ENCODE measurements at regions not wholly inside any gene's neighbourhood (a gene's known extent, or its start where the extent isn't known, plus 50 kb on each side); places are given as distances from the start of the nearest gene placed in this dataset.

DNA sequence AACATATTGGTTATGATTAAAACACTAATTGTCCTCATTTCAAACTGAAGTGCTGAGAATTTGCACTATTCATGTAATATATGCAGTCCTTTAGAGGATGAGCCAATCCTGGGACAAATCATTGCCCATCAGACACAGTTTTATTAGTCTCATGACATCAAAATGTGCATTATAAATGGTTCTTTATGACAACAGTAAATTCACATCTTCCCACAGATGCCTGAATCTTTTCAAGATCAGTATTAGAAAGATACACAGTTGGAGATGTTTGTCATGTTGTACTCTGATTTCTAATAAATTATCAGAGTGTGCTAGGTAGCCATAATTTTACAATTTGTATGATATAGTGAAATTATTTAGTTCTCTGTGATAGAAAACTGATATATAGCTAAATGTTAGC is 813.5 kb downstream of the FAM181B start:
- no peak for DNase-seq (ENCODE audit: low spot score in 2 of 2)
- Histone ChIP-seq H3K4me1 (no peaks in the 10 kb centered on the region), H3K9me3 (no peaks in the 10 kb centered on the region), H3K36me3 (replicated peaks) (no peaks in the 10 kb centered on the region), H3K4me3 (no peak overlapping the region), H3K27me3 (ENCODE audit: low read depth) (no peaks in the 10 kb centered on the region)
- in situ Hi-C loops (cut with MboI; ENCODE audit: low sequenced_read_pairs) = no loop called here

DNA sequence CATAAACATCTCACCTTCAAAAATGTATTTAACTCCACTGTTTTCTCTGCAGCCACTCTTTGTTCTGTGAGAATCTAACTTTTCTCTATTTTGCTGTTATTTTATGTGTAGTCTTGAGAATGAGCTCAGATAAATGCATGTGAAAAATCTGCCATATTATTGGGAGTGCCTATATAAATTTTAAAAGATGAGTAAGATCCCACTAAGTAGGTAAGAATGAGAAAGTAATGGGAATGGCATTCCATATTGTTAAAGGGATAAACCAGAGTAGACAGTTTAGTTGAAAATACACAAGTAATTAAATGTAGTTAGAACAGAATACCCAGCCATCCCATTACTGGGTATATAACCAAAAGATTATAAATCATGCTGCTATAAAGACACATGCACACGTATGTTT is 817.2 kb downstream of the FAM181B start:
- H3K4me3 ChIP-seq = no peak overlapping the region
- H3K27me3 ChIP-seq (ENCODE audit: low read depth) = no peaks in the 10 kb centered on the region
- no peak for DNase-seq (ENCODE audit: low spot score in 2 of 2)
- in situ Hi-C loops (cut with MboI; ENCODE audit: low sequenced_read_pairs) = no loop called here
- H3K9me3 ChIP-seq = no peaks in the 10 kb centered on the region
- no peaks in the 10 kb centered on the region for H3K36me3 ChIP-seq (replicated peaks)
- H3K4me1 ChIP-seq = no peaks in the 10 kb centered on the region

GRCh38 chr11:81915045-81915444 is 818.6 kb downstream of the FAM181B start:
- DNase-seq (ENCODE audit: low spot score in 2 of 2) = no peak
- H3K36me3 ChIP-seq (replicated peaks) = no peaks in the 10 kb centered on the region
- in situ Hi-C loops (cut with MboI; ENCODE audit: low sequenced_read_pairs) = no loop called here
- H3K4me3 ChIP-seq = no peak overlapping the region
- no peaks in the 10 kb centered on the region for H3K27me3 ChIP-seq (ENCODE audit: low read depth)
- H3K4me1 ChIP-seq = no peaks in the 10 kb centered on the region
- H3K9me3 ChIP-seq = no peaks in the 10 kb centered on the region

DNA sequence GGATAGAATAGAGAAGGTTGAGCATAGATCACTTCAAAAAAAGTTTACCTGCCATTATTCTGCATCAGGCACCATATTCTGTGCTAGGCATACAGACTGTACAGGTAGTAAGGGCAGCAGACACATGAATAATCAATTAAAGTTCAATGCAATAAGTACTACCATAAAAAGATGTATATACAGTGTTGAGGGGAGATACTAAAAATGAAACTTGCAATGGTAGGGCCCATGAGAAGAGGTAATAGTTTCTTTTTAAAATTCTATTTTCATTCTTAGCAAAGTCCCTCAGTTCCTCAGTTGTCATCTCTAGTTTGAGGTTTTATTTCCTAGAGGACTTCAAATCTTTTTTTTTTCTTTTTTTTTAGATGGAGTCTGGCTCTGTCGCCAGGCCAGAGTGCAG is 819.9 kb downstream of the FAM181B start:
- H3K36me3 ChIP-seq (replicated peaks) = no peaks in the 10 kb centered on the region
- no peak for DNase-seq (ENCODE audit: low spot score in 2 of 2)
- H3K4me1 ChIP-seq = no peaks in the 10 kb centered on the region
- no peaks in the 10 kb centered on the region for H3K27me3 ChIP-seq (ENCODE audit: low read depth)
- H3K9me3 ChIP-seq = no peaks in the 10 kb centered on the region
- H3K4me3 ChIP-seq = no peak overlapping the region
- in situ Hi-C loops (cut with MboI; ENCODE audit: low sequenced_read_pairs) = no loop called here

DNA sequence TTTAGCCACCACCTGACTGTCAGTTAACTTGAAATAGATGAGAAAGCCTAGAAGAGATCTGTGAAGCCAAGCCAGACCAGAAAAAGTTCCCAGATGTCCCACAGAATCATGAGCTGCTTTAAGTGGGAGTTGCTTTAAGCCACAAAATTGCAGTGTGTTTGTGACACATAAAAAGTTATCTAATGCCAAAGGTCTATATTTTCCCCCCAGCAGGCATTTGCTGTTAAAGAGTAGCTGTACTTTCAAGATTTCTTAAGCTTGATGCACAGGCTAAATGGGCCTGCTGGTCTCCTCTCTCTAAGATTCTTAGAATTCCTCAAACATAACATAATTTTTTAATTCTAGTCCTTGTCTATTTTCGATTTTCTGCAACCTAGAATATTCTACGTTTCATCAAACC is 825.7 kb downstream of the FAM181B start:
- Histone ChIP-seq H3K36me3 (replicated peaks) (no peaks in the 10 kb centered on the region), H3K4me1 (no peaks in the 10 kb centered on the region), H3K27me3 (ENCODE audit: low read depth) (no peaks in the 10 kb centered on the region), H3K9me3 (no peaks in the 10 kb centered on the region), H3K4me3 (no peak overlapping the region)
- in situ Hi-C loops (cut with MboI; ENCODE audit: low sequenced_read_pairs) = no loop called here
- DNase-seq (ENCODE audit: low spot score in 2 of 2) = no peak

- DNase-seq (ENCODE audit: low spot score in 2 of 2) = no peak
- Histone ChIP-seq H3K9me3 (no peaks in the 10 kb centered on the region), H3K4me3 (no peak overlapping the region), H3K27me3 (ENCODE audit: low read depth) (no peaks in the 10 kb centered on the region), H3K36me3 (replicated peaks) (no peaks in the 10 kb centered on the region), H3K4me1 (no peaks in the 10 kb centered on the region)
- in situ Hi-C loops (cut with MboI; ENCODE audit: low sequenced_read_pairs) = no loop called here
Measured at GRCh38 chr11:81899156-81899555, 834.5 kb downstream of the FAM181B start.

DNA sequence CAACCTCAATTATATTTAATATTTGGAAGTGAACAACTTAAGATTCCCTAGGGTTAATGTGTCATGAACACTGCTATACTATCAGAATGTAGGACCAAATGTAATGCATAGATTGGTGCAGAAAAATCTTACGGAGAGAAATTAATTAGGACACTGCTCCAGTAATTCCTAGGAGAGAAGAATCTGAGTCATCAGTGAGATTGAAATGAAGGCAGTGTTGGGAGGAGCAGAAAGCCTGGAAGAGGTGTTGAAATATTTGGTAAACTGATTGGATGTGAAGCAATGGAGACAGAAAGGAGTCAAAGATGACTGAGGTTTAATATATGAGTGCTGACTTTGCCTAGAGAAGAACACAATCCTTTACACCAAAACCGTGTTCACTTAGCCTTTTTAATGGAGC is 836.0 kb downstream of the FAM181B start:
- no peak for DNase-seq (ENCODE audit: low spot score in 2 of 2)
- in situ Hi-C loops (cut with MboI; ENCODE audit: low sequenced_read_pairs) = no loop called here
- H3K27me3 ChIP-seq (ENCODE audit: low read depth) = no peaks in the 10 kb centered on the region
- H3K36me3 ChIP-seq (replicated peaks) = no peaks in the 10 kb centered on the region
- no peaks in the 10 kb centered on the region for H3K9me3 ChIP-seq
- H3K4me1 ChIP-seq = no peaks in the 10 kb centered on the region
- H3K4me3 ChIP-seq = no peak overlapping the region

DNA sequence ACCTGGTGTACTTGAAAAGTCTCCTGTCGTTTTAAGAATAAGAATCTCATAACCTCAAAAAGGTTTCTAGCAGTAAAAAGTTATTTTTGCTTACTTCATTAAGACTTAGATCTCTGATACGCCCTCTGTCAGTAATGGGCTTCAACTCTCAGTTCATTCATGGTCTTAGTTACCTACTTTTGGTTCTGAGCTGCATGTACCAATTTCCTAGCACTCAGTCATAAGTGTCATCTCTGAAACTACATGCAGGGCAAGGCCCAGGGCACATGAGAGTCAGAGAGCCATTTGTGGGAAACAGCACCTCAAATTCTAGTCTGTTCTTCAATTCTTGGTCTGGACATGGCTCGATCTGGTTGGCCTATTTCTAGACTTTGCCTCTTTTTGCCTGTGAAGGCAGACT is 838.4 kb downstream of the FAM181B start:
- Histone ChIP-seq H3K36me3 (replicated peaks) (no peaks in the 10 kb centered on the region), H3K4me1 (no peaks in the 10 kb centered on the region), H3K4me3 (no peak overlapping the region), H3K27me3 (ENCODE audit: low read depth) (no peaks in the 10 kb centered on the region), H3K9me3 (no peaks in the 10 kb centered on the region)
- no peak for DNase-seq (ENCODE audit: low spot score in 2 of 2)
- in situ Hi-C loops (cut with MboI; ENCODE audit: low sequenced_read_pairs) = no loop called here

DNA sequence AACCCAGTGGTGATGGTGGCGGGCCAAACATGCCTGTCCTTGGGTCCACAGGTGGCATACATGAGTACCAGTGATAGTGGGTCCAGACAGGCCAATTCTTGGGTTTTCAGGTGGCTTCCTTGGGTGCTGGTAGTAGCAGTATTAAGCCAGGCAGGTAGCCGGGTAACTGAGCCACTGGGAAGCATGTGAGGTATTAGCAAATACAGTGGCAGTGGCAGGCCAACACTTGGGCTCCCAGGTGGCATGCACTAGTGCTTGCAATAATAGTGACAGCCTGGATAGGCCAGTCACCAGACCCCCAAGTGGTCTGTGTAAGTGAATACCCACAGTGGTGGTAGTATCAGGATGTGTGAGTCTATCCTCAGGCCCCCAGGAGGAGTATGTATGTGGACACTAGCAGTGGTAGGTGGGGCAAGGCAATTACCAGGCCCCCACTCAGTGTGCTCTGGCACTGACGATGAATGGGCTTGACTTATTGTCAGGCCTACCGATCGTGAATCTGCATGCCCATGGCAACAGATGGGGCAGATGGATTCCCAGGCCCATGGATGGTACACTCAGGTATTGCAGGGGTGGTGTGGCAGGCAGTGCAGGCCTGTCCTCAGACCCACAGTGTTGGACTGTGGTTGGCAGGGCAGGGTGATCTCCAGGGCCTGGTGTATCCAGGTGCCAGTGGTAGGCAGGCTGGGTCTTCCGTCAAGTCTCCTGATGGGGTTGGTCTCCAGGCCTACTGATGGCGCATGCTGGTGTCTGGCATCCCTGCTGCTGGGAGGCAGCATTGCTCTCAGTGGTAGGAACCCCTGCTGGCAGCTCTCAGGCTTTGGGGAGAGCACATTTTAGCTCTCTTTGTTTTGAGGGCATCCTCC is 840.7 kb downstream of the FAM181B start:
- Histone ChIP-seq H3K27me3 (ENCODE audit: low read depth) (no peaks in the 10 kb centered on the region), H3K36me3 (replicated peaks) (no peaks in the 10 kb centered on the region), H3K9me3 (no peaks in the 10 kb centered on the region), H3K4me3 (no peak overlapping the region), H3K4me1 (no peaks in the 10 kb centered on the region)
- in situ Hi-C loops (cut with MboI; ENCODE audit: low sequenced_read_pairs) = no loop called here
- DNase-seq (ENCODE audit: low spot score in 2 of 2) = no peak

DNA sequence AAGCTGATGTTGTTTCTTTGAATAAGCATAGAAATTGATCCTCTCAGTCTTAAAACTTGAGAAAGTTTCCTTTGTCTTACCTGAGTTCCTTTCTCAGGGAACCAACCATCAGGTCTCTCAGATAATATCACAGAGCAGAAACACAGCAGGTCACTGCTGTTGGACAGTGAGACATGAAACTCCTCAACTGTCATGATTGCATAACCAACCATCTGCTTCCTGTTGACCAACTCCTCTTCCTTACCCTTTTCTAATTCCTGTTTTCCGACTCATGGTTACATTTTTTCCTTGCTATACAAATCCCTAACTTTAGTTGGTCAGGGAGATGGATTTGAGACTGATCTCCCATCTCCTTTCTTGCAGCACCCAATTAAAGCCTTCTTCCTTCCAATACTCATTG is 845.3 kb downstream of the FAM181B start:
- no peak for DNase-seq (ENCODE audit: low spot score in 2 of 2)
- Histone ChIP-seq H3K27me3 (ENCODE audit: low read depth) (no peaks in the 10 kb centered on the region), H3K4me3 (no peak overlapping the region), H3K9me3 (no peaks in the 10 kb centered on the region), H3K4me1 (no peaks in the 10 kb centered on the region), H3K36me3 (replicated peaks) (no peaks in the 10 kb centered on the region)
- in situ Hi-C loops (cut with MboI; ENCODE audit: low sequenced_read_pairs) = no loop called here

- H3K9me3 ChIP-seq = no peaks in the 10 kb centered on the region
- in situ Hi-C loops (cut with MboI; ENCODE audit: low sequenced_read_pairs) = no loop called here
- no peak for DNase-seq (ENCODE audit: low spot score in 2 of 2)
- no peak overlapping the region for H3K4me3 ChIP-seq
- H3K4me1 ChIP-seq = no peaks in the 10 kb centered on the region
- no peaks in the 10 kb centered on the region for H3K36me3 ChIP-seq (replicated peaks)
- H3K27me3 ChIP-seq (ENCODE audit: low read depth) = no peaks in the 10 kb centered on the region
Measured at GRCh38 chr11:81887671-81888070, 846.0 kb downstream of the FAM181B start.

DNA sequence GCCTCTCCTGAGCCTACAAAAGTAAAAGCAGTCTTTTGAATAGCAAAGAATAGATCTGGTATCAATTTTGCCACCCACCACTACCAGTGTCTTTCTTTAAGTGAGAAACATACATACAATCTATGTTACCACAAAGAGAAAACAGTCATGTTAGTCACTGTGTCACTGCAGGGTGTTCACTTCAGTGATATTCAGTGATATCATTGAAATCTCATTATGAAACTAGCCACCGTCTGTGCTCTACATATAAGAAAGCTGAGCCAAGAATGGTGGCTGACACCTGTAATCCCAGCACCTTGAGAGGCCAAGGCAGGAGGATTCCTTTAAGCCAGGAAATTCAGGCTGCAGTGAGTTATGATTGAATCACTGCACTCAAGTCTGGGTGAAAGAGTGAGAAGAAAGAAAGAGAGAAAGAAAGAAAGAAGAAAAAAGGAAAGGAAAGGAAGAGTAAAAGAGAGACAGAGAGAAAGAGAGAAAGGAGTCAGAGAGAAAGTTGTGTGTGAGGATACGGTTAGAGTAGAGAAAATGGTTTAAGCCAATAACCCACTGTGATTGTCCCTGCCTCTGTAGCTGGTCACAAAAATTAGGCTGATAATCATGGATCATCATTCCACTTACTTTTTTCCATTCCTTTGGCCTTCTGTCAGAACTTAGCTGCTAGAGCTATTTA is 847.1 kb downstream of the FAM181B start:
- Histone ChIP-seq H3K4me3 (no peak overlapping the region), H3K36me3 (replicated peaks) (no peaks in the 10 kb centered on the region), H3K4me1 (no peaks in the 10 kb centered on the region), H3K9me3 (no peaks in the 10 kb centered on the region), H3K27me3 (ENCODE audit: low read depth) (no peaks in the 10 kb centered on the region)
- no peak for DNase-seq (ENCODE audit: low spot score in 2 of 2)
- in situ Hi-C loops (cut with MboI; ENCODE audit: low sequenced_read_pairs) = no loop called here

DNA sequence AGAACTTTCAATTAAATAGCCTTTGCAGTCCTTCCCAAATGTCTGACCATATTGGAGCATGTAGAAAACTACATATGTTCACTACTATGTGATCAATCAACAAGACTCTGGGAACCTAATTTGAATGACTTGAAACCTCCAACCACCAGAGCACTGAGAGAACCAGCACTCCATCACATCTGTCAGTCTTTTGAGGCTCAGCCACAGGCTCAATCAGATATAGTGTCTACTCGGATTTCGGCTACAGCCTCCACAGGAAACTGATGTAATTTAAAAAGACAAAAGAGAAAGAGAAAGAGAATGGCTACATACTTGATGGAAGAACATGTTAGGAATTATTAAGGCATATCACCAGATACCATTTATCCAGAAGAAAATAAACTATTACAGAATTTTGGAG is 859.0 kb downstream of the FAM181B start:
- H3K4me3 ChIP-seq = no peak overlapping the region
- H3K36me3 ChIP-seq (replicated peaks) = no peaks in the 10 kb centered on the region
- no peaks in the 10 kb centered on the region for H3K9me3 ChIP-seq
- H3K4me1 ChIP-seq = no peaks in the 10 kb centered on the region
- DNase-seq (ENCODE audit: low spot score in 2 of 2) = no peak
- in situ Hi-C loops (cut with MboI; ENCODE audit: low sequenced_read_pairs) = no loop called here
- H3K27me3 ChIP-seq (ENCODE audit: low read depth) = peaks cover 5% of the 10 kb centered on the region; the same call in 1 of the 2 replicates

GRCh38 chr11:81870815-81871214 is 862.8 kb downstream of the FAM181B start:
- Histone ChIP-seq H3K4me1 (no peaks in the 10 kb centered on the region), H3K27me3 (ENCODE audit: low read depth) (peaks cover 2% of the 10 kb centered on the region; the same call in 1 of the 2 replicates), H3K36me3 (replicated peaks) (no peaks in the 10 kb centered on the region), H3K4me3 (no peak overlapping the region), H3K9me3 (no peaks in the 10 kb centered on the region)
- in situ Hi-C loops (cut with MboI; ENCODE audit: low sequenced_read_pairs) = no loop called here
- no peak for DNase-seq (ENCODE audit: low spot score in 2 of 2)

Measured in HAP-1 (cell line).